ENCODE measurements at regions not wholly inside any gene's neighbourhood (a gene's known extent, or its start where the extent isn't known, plus 50 kb on each side); places are given as distances from the start of the nearest gene placed in this dataset.

GRCh38 chr2:145010635-145011034, 490.7 kb upstream of the ZEB2 start:
- TF ChIP-seq CTCF (IDR thresholded peaks at IDR 0.05) (no peak), POLR2A (IDR thresholded peaks at IDR 0.05) (no peak)

Measured in uterus (tissue), 2 donors.